ENCODE measurements at regions not wholly inside any gene's neighbourhood (a gene's known extent, or its start where the extent isn't known, plus 50 kb on each side); places are given as distances from the start of the nearest gene placed in this dataset.

DNA sequence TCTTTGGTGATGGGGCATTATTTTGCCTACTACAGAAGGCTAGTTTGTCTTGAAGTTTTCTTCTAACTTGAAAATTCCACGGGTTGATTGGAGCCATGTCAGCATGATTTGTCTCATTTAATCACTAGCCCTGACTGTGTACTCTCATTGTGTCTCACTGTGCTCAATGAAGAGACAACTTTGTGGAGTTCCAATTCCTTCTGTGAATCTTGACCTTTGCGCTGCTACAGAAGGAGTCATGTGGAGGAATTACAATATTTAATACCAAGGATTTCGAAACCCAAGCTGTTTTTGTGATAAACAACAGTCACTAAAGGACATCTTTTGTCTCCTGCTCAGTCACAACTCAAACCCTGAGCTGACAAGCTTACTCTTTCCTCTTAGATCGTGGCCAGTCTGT is 98.6 kb upstream of the ACTBL2 start:
- Histone ChIP-seq H3K4me3 (ENCODE audit: low read depth, low read length) (no peak overlapping the region), H3K36me3 (ENCODE audit: control insufficient read depth, insufficient read depth, low read length) (no peaks in the 10 kb centered on the region), H3K9me3 (ENCODE audit: control insufficient read depth in 2 of 2, low read length in 2 of 2) (no peaks in the 10 kb centered on the region), H3K27ac (ENCODE audit: insufficient read depth, low read length, poor library complexity, severe bottlenecking) (no peak overlapping the region), H3K4me1 (ENCODE audit: control insufficient read depth, insufficient read depth, low read length, poor library complexity, severe bottlenecking) (no peaks in the 10 kb centered on the region), H3K27me3 (ENCODE audit: control insufficient read depth, insufficient read depth, low read length) (peaks cover 4% of the 10 kb centered on the region)
- Mint-ChIP-seq H3K27me3 (no peaks in the 10 kb centered on the region), H3K36me3 (no peaks in the 10 kb centered on the region), H3K27ac (no peak overlapping the region), H3K9me3 (peaks cover 0 to 7% (median 0%) of the 10 kb centered on the region in 7 donors), H3K4me3 (no peak overlapping the region), H3K4me1 (no peaks in the 10 kb centered on the region)
- DNase-seq = no peak
- no peak for ATAC-seq (ENCODE audit: low read depth in 2 of 2)

DNA sequence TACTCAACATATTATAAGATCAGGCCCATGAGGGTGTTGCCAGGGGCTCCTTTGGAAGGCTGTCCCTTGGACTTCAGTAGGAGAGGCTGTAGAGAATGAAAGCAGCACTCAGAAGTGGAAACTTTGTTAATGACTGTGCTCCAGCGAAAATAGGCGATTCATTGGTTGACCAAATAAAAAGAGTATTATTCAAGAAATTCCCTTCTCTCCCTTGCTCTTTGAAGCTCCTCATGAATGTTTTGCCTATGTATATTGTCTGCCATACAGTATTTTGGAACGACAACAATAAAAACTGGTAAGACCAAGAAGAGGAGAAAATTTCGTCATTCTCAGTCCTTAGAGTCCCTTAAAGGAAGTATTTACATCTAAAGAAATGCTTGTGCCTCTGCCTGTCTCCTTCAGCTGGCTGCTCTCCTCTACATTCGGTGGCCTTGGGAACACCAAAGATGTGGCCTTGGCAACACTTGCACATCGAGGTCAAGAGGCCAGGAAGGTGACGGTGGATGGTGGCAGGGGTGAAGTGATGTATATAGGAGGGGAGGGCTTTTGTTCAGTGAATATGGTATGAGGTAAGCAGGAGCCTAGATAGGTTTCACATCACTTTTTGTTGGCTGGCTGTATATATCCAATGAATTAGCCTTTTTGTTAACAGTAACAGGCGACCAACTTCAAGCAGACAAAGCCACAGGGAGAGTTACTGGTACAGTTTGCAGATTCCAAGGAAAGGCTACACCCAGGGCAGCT is 95.0 kb upstream of the ACTBL2 start:
- Histone ChIP-seq H3K9me3 (ENCODE audit: control insufficient read depth in 2 of 2, low read length in 2 of 2) (no peaks in the 10 kb centered on the region), H3K4me3 (ENCODE audit: low read depth, low read length) (no peak overlapping the region), H3K36me3 (ENCODE audit: control insufficient read depth, insufficient read depth, low read length) (no peaks in the 10 kb centered on the region), H3K27me3 (ENCODE audit: control insufficient read depth, insufficient read depth, low read length) (peaks cover 4% of the 10 kb centered on the region), H3K4me1 (ENCODE audit: control insufficient read depth, insufficient read depth, low read length, poor library complexity, severe bottlenecking) (no peaks in the 10 kb centered on the region), H3K27ac (ENCODE audit: insufficient read depth, low read length, poor library complexity, severe bottlenecking) (no peak overlapping the region)
- ATAC-seq (ENCODE audit: low read depth in 2 of 2) (no peak), DNase-seq (no peak)
- Mint-ChIP-seq H3K4me1 (no peaks in the 10 kb centered on the region), H3K9me3 (peaks cover 0 to 7% (median 0%) of the 10 kb centered on the region in 7 donors), H3K27me3 (no peaks in the 10 kb centered on the region), H3K4me3 (no peak overlapping the region), H3K27ac (no peak overlapping the region), H3K36me3 (no peaks in the 10 kb centered on the region)

DNA sequence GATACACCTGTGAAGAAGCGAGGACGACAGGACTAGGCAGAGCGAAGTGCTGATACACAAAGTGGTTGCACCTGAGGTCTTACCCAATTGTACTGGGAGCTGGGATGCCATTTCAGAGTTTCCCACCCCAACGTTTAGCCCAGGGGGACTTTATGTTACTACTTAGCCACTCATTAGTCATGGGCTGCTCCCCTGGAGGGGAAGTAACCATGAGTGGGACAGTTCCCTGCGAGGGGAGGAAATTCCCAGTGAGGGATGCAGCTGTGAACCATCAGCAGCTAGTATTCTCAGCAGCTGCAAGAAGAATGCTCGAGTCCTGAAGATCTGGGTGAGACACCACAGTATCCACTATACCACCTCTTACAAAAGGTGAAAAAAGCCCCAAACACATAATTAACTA is 93.7 kb upstream of the ACTBL2 start:
- Histone ChIP-seq H3K4me3 (ENCODE audit: low read depth, low read length) (no peak overlapping the region), H3K4me1 (ENCODE audit: control insufficient read depth, insufficient read depth, low read length, poor library complexity, severe bottlenecking) (no peaks in the 10 kb centered on the region), H3K27ac (ENCODE audit: insufficient read depth, low read length, poor library complexity, severe bottlenecking) (no peak overlapping the region), H3K36me3 (ENCODE audit: control insufficient read depth, insufficient read depth, low read length) (no peaks in the 10 kb centered on the region), H3K9me3 (ENCODE audit: control insufficient read depth in 2 of 2, low read length in 2 of 2) (no peaks in the 10 kb centered on the region), H3K27me3 (ENCODE audit: control insufficient read depth, insufficient read depth, low read length) (peaks cover 4% of the 10 kb centered on the region)
- no peaks in the 10 kb centered on the region for H3K36me3 Mint-ChIP-seq
- no peak for ATAC-seq (ENCODE audit: low read depth in 2 of 2)
- H3K27me3 Mint-ChIP-seq = no peaks in the 10 kb centered on the region
- H3K9me3 Mint-ChIP-seq = peaks cover 0 to 3% (median 0%) of the 10 kb centered on the region in 7 donors
- no peak for DNase-seq
- no peak overlapping the region for H3K27ac Mint-ChIP-seq
- H3K4me3 Mint-ChIP-seq = no peak overlapping the region
- H3K4me1 Mint-ChIP-seq = no peaks in the 10 kb centered on the region

DNA sequence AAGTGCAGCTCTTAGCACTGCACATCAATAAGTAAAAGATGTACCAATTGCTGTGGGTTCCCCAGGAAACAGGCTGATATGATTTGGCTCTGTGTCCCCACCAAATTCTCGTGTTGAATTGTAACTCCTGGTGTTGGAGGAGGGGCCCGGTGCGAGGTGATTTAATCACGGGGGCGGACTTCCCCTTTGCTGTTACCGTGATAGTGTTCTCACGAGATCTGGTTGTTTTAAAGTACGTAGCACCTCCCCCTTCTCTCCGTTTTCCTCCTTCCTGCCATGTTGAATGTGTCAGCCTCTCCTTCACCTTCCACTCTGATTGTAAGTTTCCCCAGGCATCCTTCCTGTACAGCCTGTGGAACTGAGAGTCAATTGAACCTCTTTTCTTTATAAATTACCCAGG is 93.2 kb upstream of the ACTBL2 start:
- H3K36me3 Mint-ChIP-seq = no peaks in the 10 kb centered on the region
- peaks cover 4% of the 10 kb centered on the region for H3K27me3 ChIP-seq (ENCODE audit: control insufficient read depth, insufficient read depth, low read length)
- no peaks in the 10 kb centered on the region for H3K36me3 ChIP-seq (ENCODE audit: control insufficient read depth, insufficient read depth, low read length)
- peaks cover 0 to 2% (median 0%) of the 10 kb centered on the region in 7 donors for H3K9me3 Mint-ChIP-seq
- peaks cover 4% of the 10 kb centered on the region for H3K27me3 Mint-ChIP-seq
- no peak overlapping the region for H3K27ac ChIP-seq (ENCODE audit: insufficient read depth, low read length, poor library complexity, severe bottlenecking)
- no peak overlapping the region for H3K27ac Mint-ChIP-seq
- H3K9me3 ChIP-seq (ENCODE audit: control insufficient read depth in 2 of 2, low read length in 2 of 2) = no peaks in the 10 kb centered on the region
- no peak overlapping the region for H3K4me3 Mint-ChIP-seq
- no peak overlapping the region for H3K4me3 ChIP-seq (ENCODE audit: low read depth, low read length)
- no peaks in the 10 kb centered on the region for H3K4me1 ChIP-seq (ENCODE audit: control insufficient read depth, insufficient read depth, low read length, poor library complexity, severe bottlenecking)
- DNase-seq (no peak), ATAC-seq (ENCODE audit: low read depth in 2 of 2) (no peak)
- H3K4me1 Mint-ChIP-seq = no peaks in the 10 kb centered on the region

DNA sequence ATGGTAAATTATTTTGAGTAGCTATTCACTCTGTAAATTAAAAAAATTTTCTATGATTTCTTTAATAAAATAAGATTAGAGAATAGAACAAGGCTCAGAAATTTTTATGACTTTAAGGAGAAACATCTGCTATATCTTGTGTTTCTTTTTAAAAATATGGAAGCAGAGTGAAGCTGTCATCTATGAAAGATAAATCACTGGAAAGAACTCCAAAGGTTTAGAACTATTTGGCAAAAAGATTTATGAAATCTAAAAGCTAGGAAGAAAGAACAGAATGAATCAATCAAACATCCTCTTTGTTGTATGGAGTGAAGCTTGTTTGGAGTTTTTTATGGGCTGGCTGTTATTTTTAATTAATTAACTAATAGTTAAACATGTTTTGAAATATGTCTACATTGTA is 89.8 kb upstream of the ACTBL2 start:
- Histone ChIP-seq H3K36me3 (ENCODE audit: control insufficient read depth, insufficient read depth, low read length) (no peaks in the 10 kb centered on the region), H3K27me3 (ENCODE audit: control insufficient read depth, insufficient read depth, low read length) (no peaks in the 10 kb centered on the region), H3K9me3 (ENCODE audit: control insufficient read depth in 2 of 2, low read length in 2 of 2) (no peaks in the 10 kb centered on the region), H3K4me1 (ENCODE audit: control insufficient read depth, insufficient read depth, low read length, poor library complexity, severe bottlenecking) (no peaks in the 10 kb centered on the region), H3K27ac (ENCODE audit: insufficient read depth, low read length, poor library complexity, severe bottlenecking) (no peak overlapping the region), H3K4me3 (ENCODE audit: low read depth, low read length) (no peak overlapping the region)
- Mint-ChIP-seq H3K9me3 (no peaks in the 10 kb centered on the region), H3K36me3 (no peaks in the 10 kb centered on the region), H3K4me3 (no peak overlapping the region), H3K4me1 (no peaks in the 10 kb centered on the region), H3K27me3 (peaks cover 6% of the 10 kb centered on the region), H3K27ac (no peak overlapping the region)
- DNase-seq (no peak), ATAC-seq (ENCODE audit: low read depth in 2 of 2) (no peak)

DNA sequence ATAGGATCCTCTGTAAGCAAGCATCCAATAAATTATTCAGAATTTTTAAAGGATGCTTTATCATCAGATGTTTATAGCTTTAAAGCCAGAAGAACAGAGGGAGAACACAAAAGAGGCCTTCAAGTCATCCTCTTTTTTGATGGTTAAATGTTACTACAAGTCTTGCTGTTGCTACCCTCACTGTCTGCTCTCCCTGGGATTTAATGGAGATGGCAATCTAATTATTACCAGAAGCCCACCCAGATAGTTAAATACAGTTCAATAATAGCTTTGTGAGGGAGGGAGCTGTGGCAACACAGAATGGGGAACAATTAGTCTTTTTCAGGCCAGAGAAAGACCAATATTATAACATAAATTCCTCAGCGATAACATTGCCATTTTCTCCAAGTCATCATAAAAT is 87.0 kb upstream of the ACTBL2 start:
- Mint-ChIP-seq H3K36me3 (no peaks in the 10 kb centered on the region), H3K27me3 (peaks cover 9% of the 10 kb centered on the region), H3K4me1 (no peaks in the 10 kb centered on the region), H3K9me3 (peaks cover 0 to 1% (median 0%) of the 10 kb centered on the region in 7 donors), H3K27ac (no peak overlapping the region), H3K4me3 (no peak overlapping the region)
- DNase-seq = no peak
- H3K36me3 ChIP-seq (ENCODE audit: control insufficient read depth, insufficient read depth, low read length) = no peaks in the 10 kb centered on the region
- no peak for ATAC-seq (ENCODE audit: low read depth in 2 of 2)
- H3K4me3 ChIP-seq (ENCODE audit: low read depth, low read length) = no peak overlapping the region
- H3K9me3 ChIP-seq (ENCODE audit: control insufficient read depth in 2 of 2, low read length in 2 of 2) = no peaks in the 10 kb centered on the region
- H3K27ac ChIP-seq (ENCODE audit: insufficient read depth, low read length, poor library complexity, severe bottlenecking) = no peak overlapping the region
- H3K27me3 ChIP-seq (ENCODE audit: control insufficient read depth, insufficient read depth, low read length) = peaks cover 3% of the 10 kb centered on the region
- H3K4me1 ChIP-seq (ENCODE audit: control insufficient read depth, insufficient read depth, low read length, poor library complexity, severe bottlenecking) = no peaks in the 10 kb centered on the region

DNA sequence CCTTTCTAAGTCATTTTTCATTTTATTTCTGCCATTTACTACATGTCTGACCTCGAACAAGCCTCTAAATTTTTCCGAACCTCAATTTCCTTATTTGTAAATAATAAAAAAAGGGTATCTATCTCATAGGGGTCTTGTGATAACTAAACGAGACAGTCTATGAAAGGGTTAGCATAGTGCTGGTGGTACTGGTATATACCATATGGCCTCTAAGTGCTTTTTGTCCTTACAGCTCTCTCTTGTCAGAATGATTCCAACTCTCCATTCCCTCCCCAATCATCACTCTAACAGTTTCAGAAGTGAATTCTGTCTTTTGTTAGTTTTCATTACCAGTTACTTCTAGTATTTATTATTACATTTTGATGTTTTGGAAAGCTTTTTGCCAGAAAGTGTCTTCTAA is 85.5 kb upstream of the ACTBL2 start:
- Histone ChIP-seq H3K27me3 (ENCODE audit: control insufficient read depth, insufficient read depth, low read length) (peaks cover 5% of the 10 kb centered on the region), H3K4me1 (ENCODE audit: control insufficient read depth, insufficient read depth, low read length, poor library complexity, severe bottlenecking) (no peaks in the 10 kb centered on the region), H3K4me3 (ENCODE audit: low read depth, low read length) (no peak overlapping the region), H3K27ac (ENCODE audit: insufficient read depth, low read length, poor library complexity, severe bottlenecking) (no peak overlapping the region), H3K36me3 (ENCODE audit: control insufficient read depth, insufficient read depth, low read length) (no peaks in the 10 kb centered on the region), H3K9me3 (ENCODE audit: control insufficient read depth in 2 of 2, low read length in 2 of 2) (no peaks in the 10 kb centered on the region)
- H3K27me3 Mint-ChIP-seq = peaks cover 14% of the 10 kb centered on the region
- ATAC-seq (ENCODE audit: low read depth in 2 of 2) (no peak), DNase-seq (no peak)
- H3K9me3 Mint-ChIP-seq = peaks cover 0 to 1% (median 0%) of the 10 kb centered on the region in 7 donors
- no peaks in the 10 kb centered on the region for H3K4me1 Mint-ChIP-seq
- H3K4me3 Mint-ChIP-seq = no peak overlapping the region
- H3K36me3 Mint-ChIP-seq = no peaks in the 10 kb centered on the region
- H3K27ac Mint-ChIP-seq = no peak overlapping the region

DNA sequence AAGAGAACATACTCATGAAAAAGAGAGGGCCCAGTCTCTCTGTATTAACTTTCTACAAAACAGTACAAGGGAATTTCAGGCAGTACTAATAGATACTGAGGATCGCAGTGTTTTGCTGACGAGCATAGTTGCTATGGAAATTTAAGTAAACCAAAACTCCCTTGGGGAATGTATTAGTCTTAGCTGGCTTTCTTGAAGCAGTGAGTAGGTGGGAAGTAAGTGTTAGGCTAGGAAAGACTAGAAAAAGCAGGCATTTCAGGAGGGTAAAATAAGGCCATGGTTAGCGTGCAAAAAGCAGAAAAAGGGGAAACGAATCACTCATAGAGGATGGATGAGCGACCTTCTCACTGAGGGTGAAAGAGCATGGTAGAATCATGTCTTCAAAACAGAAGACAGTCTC is 84.3 kb upstream of the ACTBL2 start:
- ATAC-seq (ENCODE audit: low read depth in 2 of 2) (no peak), DNase-seq (no peak)
- no peaks in the 10 kb centered on the region for H3K36me3 Mint-ChIP-seq
- no peak overlapping the region for H3K4me3 ChIP-seq (ENCODE audit: low read depth, low read length)
- H3K27me3 Mint-ChIP-seq = peaks cover 14% of the 10 kb centered on the region
- peaks cover 5% of the 10 kb centered on the region for H3K27me3 ChIP-seq (ENCODE audit: control insufficient read depth, insufficient read depth, low read length)
- no peaks in the 10 kb centered on the region for H3K4me1 Mint-ChIP-seq
- no peaks in the 10 kb centered on the region for H3K4me1 ChIP-seq (ENCODE audit: control insufficient read depth, insufficient read depth, low read length, poor library complexity, severe bottlenecking)
- no peak overlapping the region for H3K27ac ChIP-seq (ENCODE audit: insufficient read depth, low read length, poor library complexity, severe bottlenecking)
- no peaks in the 10 kb centered on the region for H3K9me3 ChIP-seq (ENCODE audit: control insufficient read depth in 2 of 2, low read length in 2 of 2)
- peaks cover 0 to 4% (median 0%) of the 10 kb centered on the region in 7 donors for H3K9me3 Mint-ChIP-seq
- H3K4me3 Mint-ChIP-seq = no peak overlapping the region
- no peaks in the 10 kb centered on the region for H3K36me3 ChIP-seq (ENCODE audit: control insufficient read depth, insufficient read depth, low read length)
- no peak overlapping the region for H3K27ac Mint-ChIP-seq

Data from CD4-positive, CD25-positive, alpha-beta regulatory T cell (primary cell).